PC-9 (cell line): ENCODE measurements at regions not wholly inside any gene's neighbourhood (a gene's known extent, or its start where the extent isn't known, plus 50 kb on each side); places are given as distances from the start of the nearest gene placed in this dataset.

Source experiments
- BruUV-seq: library from RNA; stranded (reverse); fragments of 400-500 nt; replicated peaks from 2 replicates; lab custom pipeline; 2021; lab: Mats Ljungman, UMichigan
- CTCF ChIA-PET: fragments of 300-600 bp; sonication (Branson Sonifier 250); formaldehyde crosslinking; loops from one replicate; lab custom pipeline; 2022; ENCODE audit warnings: antibody characterized with exemption; lab: Charles Lee
- POLR2A ChIA-PET: fragments of 300-600 bp; sonication (Branson Sonifier 250); formaldehyde crosslinking; loops from one replicate; lab custom pipeline; 2022; ENCODE audit warnings: antibody characterized with exemption; ENCODE audit not compliant: unreplicated experiment; lab: Charles Lee
- DNase-seq, 2 experiments: peaks; one replicate each; pipeline versions ENCODE4 v3.0.0 to v3.0.0-alpha.2; 2015 to 2022; ENCODE audit warnings: mixed read lengths in 1 of 2
- H2AFZ ChIP-seq: fragments of 200-600 bp; sonication (generic); 2 replicates; pipeline ENCODE4 v1.8.1; 2017; ENCODE audit warnings: antibody characterized with exemption
- H3F3A ChIP-seq: fragments of 200-600 bp; sonication (generic); 2 replicates; pipeline ENCODE4 v1.8.1; 2017; ENCODE audit warnings: antibody characterized with exemption, mild to moderate bottlenecking, low read depth; ENCODE audit not compliant: insufficient read depth
- H3K27ac ChIP-seq: fragments of 200-600 bp; sonication (generic); 2 replicates; pipeline ENCODE4 v1.6.1; 2016; ENCODE audit warnings: mixed run types
- H3K27me3 ChIP-seq: fragments of 200-600 bp; sonication (generic); 2 replicates; pipeline ENCODE4 v1.6.1; 2016; ENCODE audit warnings: low read depth, mixed run types; ENCODE audit not compliant: insufficient read depth
- H3K36me3 ChIP-seq: fragments of 200-600 bp; sonication (generic); 2 replicates; pipeline ENCODE4 v1.6.1; 2016; ENCODE audit warnings: low read depth, mixed run types
- H3K4me1 ChIP-seq: fragments of 200-600 bp; sonication (generic); replicated peaks from 2 replicates; pipeline ENCODE4 v1.6.1; 2016; ENCODE audit warnings: mixed run types; ENCODE audit not compliant: insufficient read depth
- H3K4me2 ChIP-seq: fragments of 200-600 bp; sonication (generic); 2 replicates; pipeline ENCODE4 v1.6.1; 2017; ENCODE audit warnings: mixed run types
- H3K4me3 ChIP-seq: fragments of 200-600 bp; sonication (generic); 2 replicates; pipeline ENCODE4 v1.6.1; 2016; ENCODE audit warnings: mixed run types
- H3K79me2 ChIP-seq: fragments of 200-600 bp; sonication (generic); 2 replicates; pipeline ENCODE4 v1.6.1; 2017; ENCODE audit warnings: low read depth, mixed run types
- H3K9me2 ChIP-seq: fragments of 200-600 bp; sonication (generic); 2 replicates; pipeline ENCODE4 v1.8.1; 2017; ENCODE audit warnings: mild to moderate bottlenecking; ENCODE audit not compliant: insufficient read depth
- H3K9me3 ChIP-seq: fragments of 200-600 bp; sonication (generic); 2 replicates; pipeline ENCODE4 v1.8.1; 2016; ENCODE audit warnings: low read depth; ENCODE audit not compliant: insufficient read depth
- H4K20me1 ChIP-seq: fragments of 200-600 bp; sonication (generic); 2 replicates; pipeline ENCODE4 v1.8.1; 2017; ENCODE audit not compliant: insufficient read depth
- EZH2 ChIP-seq: fragments of 200-600 bp; sonication (generic); IDR thresholded peaks from 2 replicates; pipeline ENCODE4 v1.8.0; 2017; ENCODE audit warnings: antibody characterized with exemption, low read depth
- intact Hi-C: fragments of 100-400 bp; cut with micrococcal nuclease; formaldehyde crosslinking; loops from one replicate; pipeline ENCODE4 v1.10.0; 2022; ENCODE audit not compliant: unreplicated experiment
- TF ChIP-seq, protein P1 (sequence below): fragments of 200-600 bp; sonication (generic); conservative IDR thresholded peaks from 2 replicates; pipeline ENCODE4 v1.6.1; 2017; ENCODE audit warnings: mixed run types, antibody characterized with exemption, mild to moderate bottlenecking, moderate library complexity

DNA sequence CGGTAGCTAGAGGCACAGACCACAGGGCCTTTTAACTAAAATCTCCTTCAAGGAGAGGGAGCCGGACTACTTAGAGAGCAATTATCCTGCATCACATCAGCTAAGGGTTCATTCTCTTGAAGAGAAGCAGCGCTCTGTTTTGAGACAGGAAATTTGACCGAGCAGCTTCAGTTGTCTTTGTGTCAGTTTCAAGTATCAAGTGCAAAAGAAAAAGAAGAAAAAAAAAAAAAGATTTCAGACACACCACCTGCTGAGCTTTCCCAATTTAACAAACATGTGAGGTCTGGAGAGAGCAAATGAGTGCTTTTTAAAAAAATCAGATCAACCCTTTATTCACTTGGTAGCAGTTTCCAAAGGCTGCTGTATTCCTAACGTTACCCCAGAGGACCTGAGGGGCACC, 273.5 kb upstream of the POU3F2 start:
- Histone ChIP-seq H3K9me2 (no peaks in the 10 kb centered on the region), H3K27me3 (no peaks in the 10 kb centered on the region), H3K27ac (no peak overlapping the region), H3F3A (no peaks in the 10 kb centered on the region), H3K79me2 (no peaks in the 10 kb centered on the region), H3K36me3 (no peaks in the 10 kb centered on the region), H3K9me3 (no peaks in the 10 kb centered on the region), H4K20me1 (no peaks in the 10 kb centered on the region), H3K4me1 (no peaks in the 10 kb centered on the region), H3K4me2 (no peak overlapping the region), H3K4me3 (no peak overlapping the region), H2AFZ (no peak overlapping the region)
- POLR2A ChIA-PET = no interaction called here
- TF ChIP-seq EZH2 = no peak
- TF ChIP-seq, protein P1, sequence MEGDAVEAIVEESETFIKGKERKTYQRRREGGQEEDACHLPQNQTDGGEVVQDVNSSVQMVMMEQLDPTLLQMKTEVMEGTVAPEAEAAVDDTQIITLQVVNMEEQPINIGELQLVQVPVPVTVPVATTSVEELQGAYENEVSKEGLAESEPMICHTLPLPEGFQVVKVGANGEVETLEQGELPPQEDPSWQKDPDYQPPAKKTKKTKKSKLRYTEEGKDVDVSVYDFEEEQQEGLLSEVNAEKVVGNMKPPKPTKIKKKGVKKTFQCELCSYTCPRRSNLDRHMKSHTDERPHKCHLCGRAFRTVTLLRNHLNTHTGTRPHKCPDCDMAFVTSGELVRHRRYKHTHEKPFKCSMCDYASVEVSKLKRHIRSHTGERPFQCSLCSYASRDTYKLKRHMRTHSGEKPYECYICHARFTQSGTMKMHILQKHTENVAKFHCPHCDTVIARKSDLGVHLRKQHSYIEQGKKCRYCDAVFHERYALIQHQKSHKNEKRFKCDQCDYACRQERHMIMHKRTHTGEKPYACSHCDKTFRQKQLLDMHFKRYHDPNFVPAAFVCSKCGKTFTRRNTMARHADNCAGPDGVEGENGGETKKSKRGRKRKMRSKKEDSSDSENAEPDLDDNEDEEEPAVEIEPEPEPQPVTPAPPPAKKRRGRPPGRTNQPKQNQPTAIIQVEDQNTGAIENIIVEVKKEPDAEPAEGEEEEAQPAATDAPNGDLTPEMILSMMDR = no peak
- intact Hi-C loops = no loop called here
- BruUV-seq = no TSS peak
- no peak for DNase-seq
- CTCF ChIA-PET = no interaction called here

DNA sequence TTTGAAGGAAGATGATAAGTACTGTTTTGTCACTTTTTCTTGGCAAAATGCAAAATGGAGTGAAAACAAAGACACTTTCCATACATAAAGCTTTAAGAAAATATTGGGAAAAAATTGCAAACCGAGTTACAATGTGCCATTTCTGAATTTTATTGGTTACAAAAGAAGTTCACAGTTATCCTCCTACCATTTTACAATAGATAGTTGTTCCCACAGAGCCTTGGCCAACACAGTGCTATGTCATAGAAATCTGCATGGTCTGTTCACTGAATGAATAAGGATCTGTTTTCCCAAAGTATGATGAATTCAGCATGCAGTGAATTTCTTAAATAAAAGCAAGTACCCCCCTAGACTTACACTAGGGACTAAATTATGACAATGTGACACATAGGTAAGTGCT, 268.2 kb upstream of the POU3F2 start:
- CTCF ChIA-PET = no interaction called here
- Histone ChIP-seq H3K9me2 (no peaks in the 10 kb centered on the region), H3K4me3 (no peak overlapping the region), H3K9me3 (no peaks in the 10 kb centered on the region), H3K27me3 (no peaks in the 10 kb centered on the region), H3K4me1 (no peaks in the 10 kb centered on the region), H3K36me3 (no peaks in the 10 kb centered on the region), H2AFZ (no peak overlapping the region), H3K27ac (no peak overlapping the region), H4K20me1 (no peaks in the 10 kb centered on the region), H3K4me2 (no peak overlapping the region), H3F3A (no peaks in the 10 kb centered on the region), H3K79me2 (no peaks in the 10 kb centered on the region)
- BruUV-seq = no TSS peak
- intact Hi-C loops = no loop called here
- no peak for DNase-seq
- POLR2A ChIA-PET = no interaction called here
- TF ChIP-seq, protein P1 = no peak
- no peak for TF ChIP-seq EZH2

DNA sequence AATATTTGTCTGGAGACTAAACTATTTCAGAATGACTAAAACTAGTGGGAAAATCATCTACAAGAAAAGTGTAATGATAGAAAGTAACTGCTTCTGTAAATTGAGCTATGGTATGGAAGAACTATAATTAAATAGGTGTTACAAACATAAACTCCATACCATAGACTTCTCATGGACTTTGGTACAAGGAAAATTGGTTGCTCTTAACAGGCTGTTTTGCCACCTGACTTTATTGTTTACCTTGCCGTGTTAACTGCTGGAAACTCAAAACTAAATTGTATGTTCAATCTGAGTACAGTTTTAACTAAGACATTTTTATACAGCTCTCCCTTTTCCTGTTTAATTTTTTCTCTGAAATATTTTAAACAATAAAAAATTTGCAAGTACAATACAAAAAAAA, 261.8 kb upstream of the POU3F2 start:
- Histone ChIP-seq H3K36me3 (no peaks in the 10 kb centered on the region), H3K27me3 (no peaks in the 10 kb centered on the region), H2AFZ (no peak overlapping the region), H3F3A (no peaks in the 10 kb centered on the region), H3K79me2 (no peaks in the 10 kb centered on the region), H3K4me3 (no peak overlapping the region), H3K27ac (no peak overlapping the region), H3K9me2 (no peaks in the 10 kb centered on the region), H3K4me1 (no peaks in the 10 kb centered on the region), H3K4me2 (no peak overlapping the region), H4K20me1 (no peaks in the 10 kb centered on the region), H3K9me3 (no peaks in the 10 kb centered on the region)
- no TSS peak for BruUV-seq
- no peak for TF ChIP-seq EZH2
- TF ChIP-seq, protein P1 = no peak
- ChIA-PET POLR2A (no interaction called here), CTCF (no interaction called here)
- DNase-seq = no peak
- intact Hi-C loops = no loop called here
